Panc1 (cell line): ENCODE measurements at regions not wholly inside any gene's neighbourhood (a gene's known extent, or its start where the extent isn't known, plus 50 kb on each side); places are given as distances from the start of the nearest gene placed in this dataset.

Experiments used
- TF ChIP-seq, protein P1 (sequence below): fragments of 450-650 bp; IDR thresholded peaks from 2 replicates; pipeline ENCODE4 v1.5.1; 2017; ENCODE audit warnings: mild to moderate bottlenecking
- TF ChIP-seq, protein P2 (sequence below), 2 experiments: IDR thresholded peaks; 2 replicates each; pipeline ENCODE4 v1.6.1; 2011 to 2012; ENCODE audit warnings: low read depth in 2 of 2, control low read depth in 1 of 2, low read length in 1 of 2, mild to moderate bottlenecking in 1 of 2, moderate library complexity in 1 of 2; ENCODE audit not compliant: insufficient read depth in 1 of 2

DNA sequence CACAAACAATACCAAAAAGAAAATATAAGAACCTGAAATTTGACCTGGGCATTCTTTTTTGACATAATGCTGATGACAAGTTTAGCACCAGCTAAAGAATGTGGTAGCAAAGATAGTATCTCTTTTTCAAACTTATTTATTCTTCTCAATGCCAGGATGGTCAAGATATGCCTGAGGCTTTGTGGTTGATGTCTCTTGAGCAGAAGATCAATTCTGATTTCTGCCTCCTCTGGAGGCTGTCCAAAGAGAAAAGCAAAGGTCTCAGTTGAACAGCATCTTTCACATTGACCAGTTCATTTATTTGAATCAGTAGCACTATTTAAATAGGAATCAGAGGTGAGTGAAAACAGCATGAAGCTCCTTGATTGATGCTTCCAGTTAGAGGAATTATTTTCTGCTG is 588.2 kb downstream of the HTR1A start:
- TF ChIP-seq, protein P1, sequence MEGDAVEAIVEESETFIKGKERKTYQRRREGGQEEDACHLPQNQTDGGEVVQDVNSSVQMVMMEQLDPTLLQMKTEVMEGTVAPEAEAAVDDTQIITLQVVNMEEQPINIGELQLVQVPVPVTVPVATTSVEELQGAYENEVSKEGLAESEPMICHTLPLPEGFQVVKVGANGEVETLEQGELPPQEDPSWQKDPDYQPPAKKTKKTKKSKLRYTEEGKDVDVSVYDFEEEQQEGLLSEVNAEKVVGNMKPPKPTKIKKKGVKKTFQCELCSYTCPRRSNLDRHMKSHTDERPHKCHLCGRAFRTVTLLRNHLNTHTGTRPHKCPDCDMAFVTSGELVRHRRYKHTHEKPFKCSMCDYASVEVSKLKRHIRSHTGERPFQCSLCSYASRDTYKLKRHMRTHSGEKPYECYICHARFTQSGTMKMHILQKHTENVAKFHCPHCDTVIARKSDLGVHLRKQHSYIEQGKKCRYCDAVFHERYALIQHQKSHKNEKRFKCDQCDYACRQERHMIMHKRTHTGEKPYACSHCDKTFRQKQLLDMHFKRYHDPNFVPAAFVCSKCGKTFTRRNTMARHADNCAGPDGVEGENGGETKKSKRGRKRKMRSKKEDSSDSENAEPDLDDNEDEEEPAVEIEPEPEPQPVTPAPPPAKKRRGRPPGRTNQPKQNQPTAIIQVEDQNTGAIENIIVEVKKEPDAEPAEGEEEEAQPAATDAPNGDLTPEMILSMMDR, result no peak
- TF ChIP-seq, protein P2, sequence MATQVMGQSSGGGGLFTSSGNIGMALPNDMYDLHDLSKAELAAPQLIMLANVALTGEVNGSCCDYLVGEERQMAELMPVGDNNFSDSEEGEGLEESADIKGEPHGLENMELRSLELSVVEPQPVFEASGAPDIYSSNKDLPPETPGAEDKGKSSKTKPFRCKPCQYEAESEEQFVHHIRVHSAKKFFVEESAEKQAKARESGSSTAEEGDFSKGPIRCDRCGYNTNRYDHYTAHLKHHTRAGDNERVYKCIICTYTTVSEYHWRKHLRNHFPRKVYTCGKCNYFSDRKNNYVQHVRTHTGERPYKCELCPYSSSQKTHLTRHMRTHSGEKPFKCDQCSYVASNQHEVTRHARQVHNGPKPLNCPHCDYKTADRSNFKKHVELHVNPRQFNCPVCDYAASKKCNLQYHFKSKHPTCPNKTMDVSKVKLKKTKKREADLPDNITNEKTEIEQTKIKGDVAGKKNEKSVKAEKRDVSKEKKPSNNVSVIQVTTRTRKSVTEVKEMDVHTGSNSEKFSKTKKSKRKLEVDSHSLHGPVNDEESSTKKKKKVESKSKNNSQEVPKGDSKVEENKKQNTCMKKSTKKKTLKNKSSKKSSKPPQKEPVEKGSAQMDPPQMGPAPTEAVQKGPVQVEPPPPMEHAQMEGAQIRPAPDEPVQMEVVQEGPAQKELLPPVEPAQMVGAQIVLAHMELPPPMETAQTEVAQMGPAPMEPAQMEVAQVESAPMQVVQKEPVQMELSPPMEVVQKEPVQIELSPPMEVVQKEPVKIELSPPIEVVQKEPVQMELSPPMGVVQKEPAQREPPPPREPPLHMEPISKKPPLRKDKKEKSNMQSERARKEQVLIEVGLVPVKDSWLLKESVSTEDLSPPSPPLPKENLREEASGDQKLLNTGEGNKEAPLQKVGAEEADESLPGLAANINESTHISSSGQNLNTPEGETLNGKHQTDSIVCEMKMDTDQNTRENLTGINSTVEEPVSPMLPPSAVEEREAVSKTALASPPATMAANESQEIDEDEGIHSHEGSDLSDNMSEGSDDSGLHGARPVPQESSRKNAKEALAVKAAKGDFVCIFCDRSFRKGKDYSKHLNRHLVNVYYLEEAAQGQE (IDR thresholded peaks at IDR 0.05; ENCODE audit: insufficient read depth in 1 of 2, low read depth in 2 of 2, low read length in 1 of 2), result no peak
